G401 (cell line): ENCODE measurements at regions not wholly inside any gene's neighbourhood (a gene's known extent, or its start where the extent isn't known, plus 50 kb on each side); places are given as distances from the start of the nearest gene placed in this dataset.
"Not testable (repeated sequence)": the region's sequence is repeated elsewhere in the genome, so short reads cannot be mapped to it uniquely, and the experiment has no call there.

Experiments used
- DNase-seq: peaks from one replicate; pipeline ENCODE4 v3.0.0-alpha.2; 2015; ENCODE audit warnings: low spot score
- in situ Hi-C: cut with HindIII; loops from 2 replicates; pipeline ENCODE4 v1.10.0; 2016; ENCODE audit warnings: low sequenced_read_pairs, mixed read lengths

GRCh38 chr7:32765649-32766251 lies 125.8 kb downstream of the KBTBD2 start:
- peak; percentile 22 for DNase-seq
- in situ Hi-C loops, result not testable (repeated sequence)

GRCh38 chr7:32765185-32765584 lies 126.4 kb downstream of the KBTBD2 start:
- in situ Hi-C loops, result no loop called here
- no peak for DNase-seq

- in situ Hi-C loops, result no loop called here
- peak; percentile 37 for DNase-seq
Measured at GRCh38 chr7:32762925-32763293, 128.7 kb downstream of the KBTBD2 start.

- DNase-seq, in situ Hi-C loops: not testable (repeated sequence)
Measured at GRCh38 chr7:32762206-32762924, 129.2 kb downstream of the KBTBD2 start.

GRCh38 chr7:32761451-32762205 lies 129.9 kb downstream of the KBTBD2 start:
- DNase-seq, result peak; percentile 24
- in situ Hi-C loops, result no loop called here

GRCh38 chr7:32760755-32761154 lies 130.8 kb downstream of the KBTBD2 start:
- DNase-seq, in situ Hi-C loops: not testable (repeated sequence)

GRCh38 chr7:32759859-32760258 lies 131.7 kb downstream of the KBTBD2 start:
- in situ Hi-C loops, DNase-seq: not testable (repeated sequence)

- DNase-seq, in situ Hi-C loops: not testable (repeated sequence)
Measured at GRCh38 chr7:32753872-32754271, 137.7 kb downstream of the KBTBD2 start.

GRCh38 chr7:32748337-32748736 lies 143.2 kb downstream of the KBTBD2 start:
- in situ Hi-C loops, DNase-seq: not testable (repeated sequence)

GRCh38 chr7:32747443-32748148 lies 144.0 kb downstream of the KBTBD2 start:
- in situ Hi-C loops, DNase-seq: not testable (repeated sequence)

- DNase-seq, in situ Hi-C loops: not testable (repeated sequence)
Measured at GRCh38 chr7:32741853-32742476, 149.6 kb downstream of the KBTBD2 start.

GRCh38 chr7:32739749-32740148 lies 151.8 kb downstream of the KBTBD2 start:
- DNase-seq, in situ Hi-C loops: not testable (repeated sequence)

- in situ Hi-C loops, DNase-seq: not testable (repeated sequence)
Measured at GRCh38 chr7:32738390-32738789, 153.2 kb downstream of the KBTBD2 start.

GRCh38 chr7:32732767-32733166 lies 158.8 kb downstream of the KBTBD2 start:
- in situ Hi-C loops, DNase-seq: not testable (repeated sequence)

GRCh38 chr7:32729335-32729675 lies 162.3 kb downstream of the KBTBD2 start:
- in situ Hi-C loops, DNase-seq: not testable (repeated sequence)

GRCh38 chr7:32728412-32729334 lies 162.9 kb downstream of the KBTBD2 start:
- peak; percentile 58 for DNase-seq
- in situ Hi-C loops, result not testable (repeated sequence)

GRCh38 chr7:32727483-32728411 lies 163.8 kb downstream of the KBTBD2 start:
- peak; percentile 51 for DNase-seq
- in situ Hi-C loops, result not testable (repeated sequence)
